Suppressor macrophage (primary cell): ENCODE measurements at regions not wholly inside any gene's neighbourhood (a gene's known extent, or its start where the extent isn't known, plus 50 kb on each side); places are given as distances from the start of the nearest gene placed in this dataset.

Source experiments
- DNase-seq, 4 experiments: peaks; one replicate each; pipeline ENCODE4 v3.0.0-alpha.2; 2020 to 2022

GRCh38 chr17:14805348-14805747 lies 459.8 kb downstream of the PMP22 start:
- peak in 1 of 4 experiments; percentile 5 for DNase-seq

- DNase-seq, result peak in 2 of 4 experiments; percentile 4 to 31
These were observed 461.3 kb downstream of the PMP22 start for GRCh38 chr17:14803826-14804225.

- no peak for DNase-seq
These were observed 467.3 kb downstream of the PMP22 start for GRCh38 chr17:14797801-14798200.

- no peak for DNase-seq
These were observed 468.1 kb downstream of the PMP22 start for GRCh38 chr17:14797021-14797420.

GRCh38 chr17:14794961-14795360 lies 470.2 kb downstream of the PMP22 start:
- DNase-seq, result no peak

- DNase-seq, result no peak
These were observed 471.9 kb downstream of the PMP22 start for GRCh38 chr17:14793237-14793636.

- no peak for DNase-seq
These were observed 472.4 kb downstream of the PMP22 start for GRCh38 chr17:14792746-14793145.

- no peak for DNase-seq
These were observed 473.9 kb downstream of the PMP22 start for GRCh38 chr17:14791221-14791620.

GRCh38 chr17:14790521-14790920 lies 474.6 kb downstream of the PMP22 start:
- peak; percentile 45 to 68 (median 62) for DNase-seq

- DNase-seq, result no peak
These were observed 480.0 kb downstream of the PMP22 start for GRCh38 chr17:14784997-14785696.

GRCh38 chr17:14781123-14781522 lies 480.2 kb downstream of the HS3ST3B1 start:
- no peak for DNase-seq

- DNase-seq, result no peak
These were observed 479.3 kb downstream of the HS3ST3B1 start for GRCh38 chr17:14780097-14780651.

GRCh38 chr17:14779241-14779640 lies 478.4 kb downstream of the HS3ST3B1 start:
- DNase-seq, result no peak

- peak; percentile 52 to 78 (median 59) for DNase-seq
These were observed 476.4 kb downstream of the HS3ST3B1 start for GRCh38 chr17:14777291-14777690.

GRCh38 chr17:14776791-14777190 lies 475.9 kb downstream of the HS3ST3B1 start:
- DNase-seq, result peak in 3 of 4 experiments; percentile 17 to 55 (median 36)

- peak in 3 of 4 experiments; percentile 12 to 45 (median 24) for DNase-seq
These were observed 475.0 kb downstream of the HS3ST3B1 start for GRCh38 chr17:14775731-14776492.

- no peak for DNase-seq
These were observed 473.9 kb downstream of the HS3ST3B1 start for GRCh38 chr17:14774774-14775173.

GRCh38 chr17:14772776-14773175 lies 471.9 kb downstream of the HS3ST3B1 start:
- peak in 2 of 4 experiments; percentile 8 to 21 for DNase-seq

- DNase-seq, result no peak
These were observed 470.7 kb downstream of the HS3ST3B1 start for GRCh38 chr17:14771543-14771942.

GRCh38 chr17:14768923-14769322 lies 468.0 kb downstream of the HS3ST3B1 start:
- peak in 3 of 4 experiments; percentile 26 to 40 (median 27) for DNase-seq

- DNase-seq, result no peak
These were observed 462.0 kb downstream of the HS3ST3B1 start for GRCh38 chr17:14762736-14763479.

- no peak for DNase-seq
These were observed 460.0 kb downstream of the HS3ST3B1 start for GRCh38 chr17:14760719-14761411.
